ENCODE measurements at regions not wholly inside any gene's neighbourhood (a gene's known extent, or its start where the extent isn't known, plus 50 kb on each side); places are given as distances from the start of the nearest gene placed in this dataset.

- DNase-seq (ENCODE audit: low read depth in 2 of 2): no peak
Measured at GRCh38 chr14:95034788-95035187, 122.5 kb downstream of the DICER1 start.

- DNase-seq (ENCODE audit: low read depth in 2 of 2): no peak
Measured at GRCh38 chr14:95033682-95034632, 123.4 kb downstream of the DICER1 start.

DNA sequence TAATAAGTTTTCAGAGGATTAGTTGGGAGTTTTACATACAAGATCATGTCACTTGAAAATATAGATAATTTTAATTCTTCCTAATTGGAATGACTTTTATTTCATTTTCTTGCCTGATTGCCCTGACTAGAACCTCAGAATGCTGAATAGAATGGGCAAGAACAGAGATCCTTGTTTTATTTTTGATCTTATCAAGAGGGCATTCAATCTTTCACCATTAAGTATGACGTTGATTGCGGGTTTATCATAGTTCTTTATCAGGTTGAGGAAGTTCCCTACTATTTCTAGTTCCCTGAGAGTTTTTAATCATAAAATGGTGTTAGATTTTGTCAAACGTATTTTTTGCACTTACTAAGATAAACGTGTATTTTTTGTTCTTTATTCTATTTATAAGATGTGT lies 124.3 kb downstream of the DICER1 start:
- no peak for DNase-seq (ENCODE audit: low read depth in 2 of 2)

DNA sequence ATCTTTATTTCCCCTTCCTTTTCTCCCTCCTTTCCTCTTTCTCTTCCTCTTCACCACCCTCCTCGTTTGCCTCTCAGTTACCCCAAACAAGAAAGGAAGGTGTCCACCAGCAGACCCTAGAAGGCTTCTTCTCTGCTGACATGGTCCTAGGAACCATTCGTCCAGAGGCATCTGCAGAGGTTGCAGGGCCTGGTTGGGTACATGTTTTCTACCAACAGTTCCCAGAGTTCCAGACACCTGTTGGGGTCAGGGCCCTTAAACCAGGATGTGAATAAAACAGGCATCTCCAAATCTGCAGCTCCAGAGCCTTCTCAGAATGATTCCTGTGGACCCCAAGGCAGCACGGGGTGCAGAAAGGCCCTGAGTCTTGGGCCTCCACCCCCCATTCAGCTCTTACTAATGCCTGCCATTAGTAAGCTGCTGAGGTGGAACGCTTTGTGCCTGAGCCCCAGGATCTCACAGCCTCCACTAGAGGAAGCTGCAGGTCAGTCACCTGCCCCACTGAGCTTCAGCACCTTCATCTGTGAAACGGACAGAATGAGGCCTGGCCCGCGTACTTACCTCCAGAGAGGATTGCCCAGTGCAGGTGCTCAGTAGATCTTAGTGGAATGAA lies 130.4 kb downstream of the DICER1 start:
- DNase-seq (ENCODE audit: low read depth in 2 of 2): no peak

DNA sequence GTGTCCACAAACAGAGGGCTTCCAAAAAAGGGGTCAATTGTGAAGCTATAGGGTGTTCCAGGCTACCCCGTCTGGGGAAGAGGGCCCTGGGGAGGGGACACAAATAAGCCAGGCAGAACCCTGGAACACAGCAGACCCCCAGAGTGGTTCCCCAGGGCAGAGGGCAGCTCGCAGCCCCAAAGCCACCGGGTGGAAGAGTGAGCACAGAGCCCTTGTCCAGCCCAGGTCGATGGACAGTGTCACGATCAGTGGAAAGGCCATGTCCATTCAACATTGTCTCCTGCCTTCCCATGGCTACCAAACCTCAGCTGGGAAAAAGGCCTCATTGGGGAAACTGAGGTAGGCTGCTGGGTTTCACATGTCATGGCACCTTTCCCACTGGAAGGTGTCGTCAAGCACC lies 131.4 kb downstream of the DICER1 start:
- no peak for DNase-seq (ENCODE audit: low read depth in 2 of 2)

DNA sequence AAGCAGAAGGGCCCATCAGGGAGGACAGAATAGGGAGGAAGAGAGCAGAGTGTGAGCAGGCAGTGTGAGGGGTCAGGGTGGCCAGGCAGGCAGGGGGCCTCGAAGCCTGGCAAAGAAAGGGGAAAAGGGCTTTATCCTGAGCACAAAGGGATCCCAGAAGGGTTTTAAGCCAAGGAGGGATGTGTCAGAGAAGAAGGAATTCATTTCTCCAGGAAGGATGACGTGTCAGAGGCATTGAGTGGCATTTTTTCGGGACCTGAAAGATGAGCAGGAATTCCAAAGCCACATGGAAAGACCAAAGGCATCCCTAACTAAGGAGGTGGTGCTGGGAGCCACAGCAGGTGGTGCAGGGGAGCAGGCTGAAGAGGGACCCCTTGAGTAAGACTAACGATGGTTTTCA lies 132.1 kb downstream of the DICER1 start:
- no peak for DNase-seq (ENCODE audit: low read depth in 2 of 2)

DNA sequence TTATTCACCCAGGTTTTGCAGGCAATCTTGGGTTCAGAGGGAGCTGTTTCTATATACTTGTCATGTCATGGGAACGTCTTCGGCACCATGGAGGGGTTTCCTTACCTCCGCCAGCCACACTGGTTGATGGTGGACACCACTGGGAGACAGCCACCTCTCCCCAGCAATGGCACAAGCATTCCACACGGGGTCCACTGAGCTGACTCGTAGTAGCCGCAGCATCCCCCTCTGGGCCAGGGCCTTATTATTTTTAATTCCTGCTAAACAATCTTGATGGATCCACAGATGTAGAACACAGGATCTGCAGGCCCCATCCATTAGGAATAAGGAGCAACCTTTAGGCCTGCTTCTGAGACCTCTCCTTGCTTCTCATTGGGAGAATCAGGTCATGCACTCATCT lies 132.9 kb downstream of the DICER1 start:
- DNase-seq (ENCODE audit: low read depth in 2 of 2): no peak

DNA sequence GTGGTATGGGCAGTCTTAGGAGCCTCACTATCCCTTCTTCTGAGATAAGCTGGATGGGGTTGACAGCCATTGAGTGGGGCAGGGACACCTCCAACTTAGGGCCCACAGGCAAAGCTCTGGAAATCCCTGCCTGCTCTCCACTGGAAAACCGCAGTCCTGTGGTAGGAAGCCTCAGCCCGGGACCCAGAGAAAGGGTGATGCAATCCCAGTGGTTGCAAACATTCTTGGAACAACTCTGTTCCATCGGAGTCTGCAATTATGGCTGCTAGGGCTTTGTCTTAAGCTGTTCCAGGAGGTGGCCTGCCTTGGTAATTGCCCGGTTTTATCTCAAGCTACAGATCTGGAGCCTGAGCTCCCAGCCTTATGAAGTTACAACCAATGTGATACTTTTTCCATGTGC lies 133.4 kb downstream of the DICER1 start:
- DNase-seq (ENCODE audit: low read depth in 2 of 2): no peak

GRCh38 chr14:95023115-95023514 lies 134.2 kb downstream of the DICER1 start:
- DNase-seq (ENCODE audit: low read depth in 2 of 2): no peak

- no peak for DNase-seq (ENCODE audit: low read depth in 2 of 2)
Measured at GRCh38 chr14:95021588-95021987, 135.7 kb downstream of the DICER1 start.

DNA sequence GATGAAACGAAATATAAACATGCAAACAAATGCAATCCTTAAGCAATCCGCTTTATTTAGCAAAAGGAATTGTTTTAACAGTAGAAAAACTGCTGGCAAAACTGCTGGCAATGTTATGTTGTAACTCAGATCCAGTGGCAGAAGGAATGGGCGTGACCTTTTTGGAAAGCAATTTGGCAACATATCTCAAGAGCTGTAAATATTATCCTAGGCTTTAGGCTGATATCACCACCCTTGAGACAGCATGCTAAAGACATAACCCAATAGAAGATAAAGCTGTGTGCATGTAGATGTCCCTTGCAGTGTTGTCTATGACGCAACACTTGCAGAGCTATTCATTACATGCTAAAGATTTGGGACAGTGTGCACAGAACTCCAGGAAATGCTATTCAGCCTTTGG lies 138.5 kb downstream of the DICER1 start:
- no peak for DNase-seq (ENCODE audit: low read depth in 2 of 2)

DNA sequence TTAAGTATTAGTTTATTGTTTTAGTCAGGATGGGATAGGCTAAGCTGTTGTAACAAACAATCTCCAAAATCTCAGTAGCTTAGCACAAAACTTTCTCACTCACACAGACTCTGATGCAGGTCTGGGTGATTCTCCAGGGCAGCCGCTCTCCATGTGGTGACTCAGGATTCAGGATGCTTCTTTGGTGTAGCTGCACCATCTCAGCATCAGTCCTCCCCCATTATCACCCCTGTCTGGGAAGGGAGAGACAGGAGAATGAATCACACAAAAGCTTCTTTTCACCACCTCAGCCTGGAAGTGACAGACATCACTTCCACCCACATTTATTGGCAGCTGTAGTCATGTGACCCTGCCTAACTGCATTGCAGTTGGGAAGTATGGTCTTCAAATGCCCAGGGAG lies 142.3 kb downstream of the DICER1 start:
- no peak for DNase-seq (ENCODE audit: low read depth in 2 of 2)

DNA sequence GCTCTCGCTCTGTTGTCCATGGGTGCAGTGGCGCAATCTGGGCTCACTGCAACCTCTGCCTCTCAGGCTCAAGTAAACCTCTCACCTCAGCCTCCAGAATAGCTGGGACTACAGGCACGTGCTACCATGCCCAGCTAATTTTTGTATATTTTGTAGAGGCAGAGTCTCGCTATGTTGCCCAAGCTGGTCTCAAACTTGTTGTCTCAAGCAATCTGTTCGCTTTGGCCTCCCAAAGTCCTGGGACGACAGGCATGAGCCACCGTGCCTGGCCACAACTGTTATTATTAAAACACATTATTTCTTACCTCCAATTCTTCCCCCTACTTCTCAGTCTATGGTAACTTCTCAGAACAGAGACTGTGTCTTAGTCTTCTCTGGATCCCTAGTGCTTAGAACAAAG lies 143.3 kb downstream of the DICER1 start:
- no peak for DNase-seq (ENCODE audit: low read depth in 2 of 2)

- no peak for DNase-seq (ENCODE audit: low read depth in 2 of 2)
Measured at GRCh38 chr14:95011445-95012006, 145.8 kb downstream of the DICER1 start.

- no peak for DNase-seq (ENCODE audit: low read depth in 2 of 2)
Measured at GRCh38 chr14:95008445-95009217, 148.7 kb downstream of the DICER1 start.

- DNase-seq (ENCODE audit: low read depth in 2 of 2): no peak
Measured at GRCh38 chr14:95007921-95008320, 149.4 kb downstream of the DICER1 start.

- no peak for DNase-seq (ENCODE audit: low read depth in 2 of 2)
Measured at GRCh38 chr14:95006479-95006878, 150.8 kb downstream of the DICER1 start.

DNA sequence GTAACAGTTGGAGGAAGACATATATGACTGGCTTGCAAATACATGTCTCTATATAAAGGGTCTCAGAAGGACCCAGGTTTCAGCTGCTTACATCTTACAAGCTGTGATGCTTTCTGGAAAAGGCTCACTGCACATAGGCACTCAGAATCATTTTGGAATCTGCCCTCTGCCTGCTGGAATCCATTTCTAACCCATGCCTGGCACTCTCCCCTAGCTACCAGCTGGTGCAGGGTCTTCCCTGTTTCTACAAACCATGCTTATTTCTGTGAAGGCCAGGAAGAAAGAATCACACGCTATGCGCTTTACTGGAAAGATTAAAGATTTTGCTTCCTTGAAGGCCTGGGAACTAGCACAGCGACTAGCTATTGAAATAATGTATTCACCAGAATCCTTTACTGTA lies 151.3 kb downstream of the DICER1 start:
- DNase-seq (ENCODE audit: low read depth in 2 of 2): no peak

- no peak for DNase-seq (ENCODE audit: low read depth in 2 of 2)
Measured at GRCh38 chr14:95003099-95003960, 154.0 kb downstream of the DICER1 start.

GRCh38 chr14:94998685-94999084 lies 158.6 kb downstream of the DICER1 start:
- DNase-seq (ENCODE audit: low read depth in 2 of 2): no peak

DNA sequence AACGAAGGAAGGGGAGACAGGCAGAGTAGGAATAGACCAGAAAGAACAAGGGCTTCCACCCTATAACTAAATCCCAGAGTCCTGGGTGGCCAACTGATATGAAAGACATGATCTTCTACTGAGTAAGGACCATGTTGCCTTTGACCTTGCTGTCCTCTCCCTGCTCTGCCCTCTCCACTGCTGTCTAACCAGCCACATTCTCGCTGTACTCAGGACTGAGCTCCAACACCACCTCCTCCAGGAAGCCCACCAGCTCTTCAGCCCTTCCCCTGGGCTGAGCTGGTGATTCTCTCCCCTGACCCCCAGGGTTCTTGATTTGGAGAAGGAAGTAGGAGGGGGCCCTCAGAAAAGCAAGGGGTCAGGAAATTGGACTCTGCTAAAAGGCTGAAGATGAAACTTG lies 159.2 kb downstream of the DICER1 start:
- no peak for DNase-seq (ENCODE audit: low read depth in 2 of 2)
